Activated naive CD8-positive, alpha-beta T cell treated with anti-CD3 and anti-CD28 coated beads for 36 hours (primary cell): ENCODE measurements at regions not wholly inside any gene's neighbourhood (a gene's known extent, or its start where the extent isn't known, plus 50 kb on each side); places are given as distances from the start of the nearest gene placed in this dataset.

ENCODE experiments used
- DNase-seq: peaks from one replicate; pipeline ENCODE4 v3.0.0; 2021
- H3K27ac Mint-ChIP-seq: one replicate; pipeline ENCODE4 v1.8.0; 2022; ENCODE audit warnings: mild to moderate bottlenecking, moderate library complexity, mixed read lengths
- H3K27me3 Mint-ChIP-seq: one replicate; pipeline ENCODE4 v1.8.0; 2022; ENCODE audit warnings: mild to moderate bottlenecking, mixed read lengths
- H3K36me3 Mint-ChIP-seq: one replicate; pipeline ENCODE4 v1.8.0; 2021; ENCODE audit warnings: mild to moderate bottlenecking, mixed read lengths
- H3K4me1 Mint-ChIP-seq: one replicate; pipeline ENCODE4 v1.8.0; 2021; ENCODE audit warnings: mixed read lengths
- H3K4me3 Mint-ChIP-seq: one replicate; pipeline ENCODE4 v1.8.0; 2022; ENCODE audit warnings: mild to moderate bottlenecking, moderate library complexity, mixed read lengths
- H3K9me3 Mint-ChIP-seq: one replicate; pipeline ENCODE4 v1.8.0; 2022; ENCODE audit warnings: mixed read lengths

DNA sequence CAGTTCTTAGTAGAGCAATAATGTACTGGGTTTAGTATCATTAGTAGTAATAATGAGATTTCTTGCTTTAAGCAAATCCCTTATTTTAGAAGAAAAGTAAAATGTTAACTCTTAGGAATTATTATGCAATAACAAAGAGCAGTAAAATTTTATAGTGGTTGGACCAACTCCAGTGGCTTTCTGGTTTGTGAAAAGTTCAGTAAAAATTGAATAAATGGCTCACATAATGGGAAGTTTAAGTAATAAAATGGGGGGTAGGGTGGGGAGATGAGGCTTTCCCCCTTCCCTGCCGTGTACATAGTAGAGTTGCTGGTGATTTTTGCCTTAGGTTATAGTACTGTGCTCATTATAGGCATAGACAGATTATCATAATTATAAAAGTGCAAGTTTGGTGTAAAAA lies 250.5 kb upstream of the ATP2B1 start:
- Mint-ChIP-seq H3K36me3 (peaks cover 4% of the 10 kb centered on the region), H3K4me1 (peaks cover 26% of the 10 kb centered on the region), H3K27ac (no peak overlapping the region), H3K27me3 (no peaks in the 10 kb centered on the region), H3K4me3 (no peak overlapping the region), H3K9me3 (no peaks in the 10 kb centered on the region)
- DNase-seq, result no peak

DNA sequence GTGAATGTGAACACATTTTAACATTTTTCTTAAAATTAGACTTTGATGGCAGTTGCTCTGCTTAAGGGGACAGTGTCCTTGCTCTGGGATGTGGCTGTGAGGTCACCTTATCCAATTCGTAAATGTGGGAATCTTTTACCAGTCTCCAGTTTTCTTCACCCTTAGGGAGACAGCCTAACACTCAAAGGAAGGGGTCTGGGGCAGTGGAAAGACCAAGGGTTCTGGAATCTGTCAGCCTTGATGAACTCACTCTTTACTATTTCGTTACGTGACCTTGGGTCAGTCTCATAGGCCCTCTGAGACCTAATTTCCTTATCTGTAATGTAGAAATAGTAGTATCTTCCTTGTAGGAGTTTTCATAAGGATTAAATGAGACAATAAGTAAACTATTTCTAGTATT lies 245.6 kb upstream of the ATP2B1 start:
- Mint-ChIP-seq H3K27me3 (no peaks in the 10 kb centered on the region), H3K27ac (no peak overlapping the region), H3K9me3 (no peaks in the 10 kb centered on the region), H3K4me1 (peaks cover 27% of the 10 kb centered on the region), H3K36me3 (peaks cover 3% of the 10 kb centered on the region), H3K4me3 (no peak overlapping the region)
- no peak for DNase-seq

DNA sequence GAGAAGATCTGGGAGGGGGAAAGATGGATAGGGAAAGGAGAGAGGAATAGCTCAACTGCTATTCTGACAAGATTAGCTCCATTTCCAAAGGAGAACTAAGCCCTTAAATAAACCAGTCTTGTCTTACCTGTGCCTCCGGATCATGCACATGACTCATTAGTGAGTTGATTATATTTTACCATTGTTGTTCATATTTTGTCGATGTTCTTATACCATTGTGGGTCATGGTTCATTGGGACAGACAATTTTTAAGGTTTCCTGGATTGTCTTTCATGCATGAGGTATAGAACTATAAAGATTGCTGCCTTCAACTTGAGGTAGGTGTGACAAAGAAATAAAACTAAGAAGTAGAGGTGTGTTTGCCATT lies 243.0 kb upstream of the ATP2B1 start:
- Mint-ChIP-seq H3K27me3 (no peaks in the 10 kb centered on the region), H3K4me3 (no peak overlapping the region), H3K4me1 (peaks cover 45% of the 10 kb centered on the region), H3K36me3 (peaks cover 3% of the 10 kb centered on the region), H3K27ac (no peak overlapping the region), H3K9me3 (no peaks in the 10 kb centered on the region)
- no peak for DNase-seq

DNA sequence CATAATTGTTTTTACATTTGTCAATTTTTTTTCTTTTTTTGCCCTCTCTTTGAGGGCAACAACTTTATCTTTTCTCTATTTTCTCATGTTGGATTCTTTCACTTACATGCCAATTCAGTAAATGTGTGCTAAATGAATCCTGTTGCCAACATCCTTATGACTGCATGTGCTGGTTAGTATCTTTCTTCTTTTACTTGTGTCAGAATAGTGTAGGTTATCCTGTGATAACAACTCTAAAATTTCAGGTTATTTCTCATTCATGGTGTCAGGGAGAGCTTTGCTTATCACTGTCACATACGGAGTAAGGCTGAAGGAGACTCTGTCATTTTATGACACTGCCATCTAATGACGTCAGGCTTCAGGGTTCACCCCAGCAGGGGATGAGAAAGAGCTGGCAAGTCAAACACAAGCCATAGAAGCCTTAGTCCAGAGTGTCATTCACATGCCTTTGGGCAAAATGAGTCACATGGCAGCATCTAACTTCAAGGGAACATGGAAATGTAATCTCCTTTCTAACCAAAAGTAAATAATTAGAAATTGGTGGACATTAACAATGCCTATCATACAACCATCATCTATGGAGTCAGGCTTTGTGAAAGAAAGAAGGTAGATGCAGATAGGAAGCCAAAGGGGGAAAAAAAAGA lies 242.5 kb upstream of the ATP2B1 start:
- no peak for DNase-seq
- H3K27ac Mint-ChIP-seq, result peak overlapping the region; percentile 72

DNA sequence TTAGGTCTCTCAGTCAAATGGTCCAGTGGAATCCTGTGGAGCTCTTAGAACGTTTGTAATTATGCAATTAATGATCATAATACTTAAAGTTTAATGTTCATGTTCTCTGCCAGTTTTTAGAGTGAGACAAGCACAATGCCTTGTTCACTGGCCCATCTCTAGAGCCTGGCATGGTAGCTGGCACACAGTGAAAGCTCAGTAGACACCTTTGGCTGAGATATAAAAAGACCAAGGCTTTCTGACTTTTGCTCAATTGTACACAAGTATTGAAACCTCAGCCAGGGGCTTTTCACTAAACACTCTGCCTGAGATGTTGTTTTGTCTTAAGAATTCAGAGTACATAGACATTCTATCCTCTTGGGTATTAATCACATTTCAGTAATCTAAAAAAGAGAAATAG lies 241.8 kb upstream of the ATP2B1 start:
- Mint-ChIP-seq H3K27me3 (no peaks in the 10 kb centered on the region), H3K27ac (peak overlapping the region; percentile 77), H3K4me3 (no peak overlapping the region), H3K9me3 (no peaks in the 10 kb centered on the region), H3K4me1 (peaks cover 46% of the 10 kb centered on the region), H3K36me3 (peaks cover 3% of the 10 kb centered on the region)
- DNase-seq, result no peak

More for the DNA sequence above, 242.5 kb upstream of the ATP2B1 start:
- H3K9me3 Mint-ChIP-seq, result no peaks in the 10 kb centered on the region
- H3K27me3 Mint-ChIP-seq, result no peaks in the 10 kb centered on the region
- peaks cover 3% of the 10 kb centered on the region for H3K36me3 Mint-ChIP-seq
- peak overlapping the region; percentile 27 for H3K4me3 Mint-ChIP-seq
- peaks cover 46% of the 10 kb centered on the region for H3K4me1 Mint-ChIP-seq

DNA sequence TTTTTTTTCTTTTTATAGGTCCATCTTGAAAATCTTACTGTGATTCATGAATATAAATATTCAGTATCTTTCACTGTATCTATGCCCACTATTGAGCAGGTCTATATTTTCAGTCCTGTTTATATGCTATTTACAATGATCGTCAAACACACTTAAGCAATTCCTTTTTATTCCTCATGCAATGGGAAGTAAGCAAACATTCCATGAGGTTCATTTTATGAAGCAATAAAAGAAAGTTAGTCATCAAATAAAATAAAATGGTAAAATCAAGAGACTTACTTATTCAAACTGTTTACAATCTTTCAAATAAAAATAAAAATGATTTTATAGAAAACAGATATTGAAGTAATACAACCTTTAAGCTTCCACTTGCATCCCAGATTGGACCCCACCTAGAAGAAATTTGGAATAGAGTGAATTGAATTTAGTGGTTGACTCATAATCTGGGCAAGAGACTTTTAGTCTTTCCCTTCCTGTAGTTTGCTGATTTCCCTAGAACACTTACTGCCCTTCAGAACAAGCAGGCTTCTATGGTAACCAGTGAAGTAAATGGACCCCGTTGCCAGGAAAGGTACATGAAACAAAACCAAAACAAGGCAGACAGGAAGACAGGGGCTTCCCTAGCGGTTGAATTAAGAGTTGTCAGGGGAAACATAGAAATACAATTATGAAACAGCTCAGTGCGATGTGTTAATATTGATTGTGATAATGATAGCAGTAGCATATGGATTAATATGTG lies 241.0 kb upstream of the ATP2B1 start:
- peaks cover 3% of the 10 kb centered on the region for H3K36me3 Mint-ChIP-seq
- peak; percentile 52 for DNase-seq
- H3K27me3 Mint-ChIP-seq, result no peaks in the 10 kb centered on the region
- no peaks in the 10 kb centered on the region for H3K9me3 Mint-ChIP-seq
- peak overlapping the region; percentile 8 for H3K4me3 Mint-ChIP-seq
- H3K27ac Mint-ChIP-seq, result peak overlapping the region; percentile 77
- peaks cover 46% of the 10 kb centered on the region for H3K4me1 Mint-ChIP-seq

DNA sequence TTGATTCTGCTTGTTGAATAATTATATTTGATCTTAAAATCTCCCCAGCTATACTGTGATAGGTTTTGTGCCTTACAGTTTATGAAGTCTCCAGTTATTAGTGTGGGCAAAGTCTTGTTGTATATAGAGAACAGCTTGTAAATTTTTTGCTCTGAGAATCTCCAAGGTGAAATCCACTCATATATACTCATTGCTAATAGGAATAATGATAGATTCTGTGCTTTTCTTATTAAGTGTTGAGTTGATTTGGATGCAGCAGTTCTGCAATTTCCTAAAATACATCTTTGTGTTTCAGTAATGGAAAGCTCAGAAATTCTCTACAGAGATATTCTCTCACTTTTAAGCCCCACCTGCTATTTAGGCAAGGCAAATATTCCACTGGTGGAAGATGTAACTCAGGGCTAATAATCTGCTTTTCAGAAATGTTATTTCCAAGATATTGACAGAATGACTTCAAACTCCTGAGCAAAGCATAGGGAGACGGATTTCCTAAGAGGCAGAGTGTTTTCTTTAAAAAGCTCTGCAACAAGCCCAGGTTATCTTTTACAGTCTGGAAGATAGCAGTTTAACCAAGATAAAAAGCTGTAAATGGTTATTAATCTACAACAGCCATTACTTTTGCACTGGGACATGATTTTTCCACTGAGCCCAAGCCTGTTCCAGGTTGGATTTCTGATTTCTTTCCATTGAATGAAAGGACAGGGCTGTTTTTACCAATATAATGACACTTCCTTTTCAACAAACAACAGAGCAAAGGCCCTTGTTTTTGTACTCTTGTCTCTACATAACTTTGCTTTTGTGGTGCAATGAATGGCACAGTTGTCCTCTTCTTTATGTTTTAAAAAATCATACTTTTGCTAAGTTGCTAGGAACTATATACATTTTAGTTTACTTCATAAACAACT lies 239.9 kb upstream of the ATP2B1 start:
- peaks cover 3% of the 10 kb centered on the region for H3K36me3 Mint-ChIP-seq
- peak overlapping the region; percentile 0 for H3K27ac Mint-ChIP-seq
- DNase-seq, result no peak
- no peaks in the 10 kb centered on the region for H3K27me3 Mint-ChIP-seq
- H3K9me3 Mint-ChIP-seq, result no peaks in the 10 kb centered on the region
- peaks cover 48% of the 10 kb centered on the region for H3K4me1 Mint-ChIP-seq
- no peak overlapping the region for H3K4me3 Mint-ChIP-seq

DNA sequence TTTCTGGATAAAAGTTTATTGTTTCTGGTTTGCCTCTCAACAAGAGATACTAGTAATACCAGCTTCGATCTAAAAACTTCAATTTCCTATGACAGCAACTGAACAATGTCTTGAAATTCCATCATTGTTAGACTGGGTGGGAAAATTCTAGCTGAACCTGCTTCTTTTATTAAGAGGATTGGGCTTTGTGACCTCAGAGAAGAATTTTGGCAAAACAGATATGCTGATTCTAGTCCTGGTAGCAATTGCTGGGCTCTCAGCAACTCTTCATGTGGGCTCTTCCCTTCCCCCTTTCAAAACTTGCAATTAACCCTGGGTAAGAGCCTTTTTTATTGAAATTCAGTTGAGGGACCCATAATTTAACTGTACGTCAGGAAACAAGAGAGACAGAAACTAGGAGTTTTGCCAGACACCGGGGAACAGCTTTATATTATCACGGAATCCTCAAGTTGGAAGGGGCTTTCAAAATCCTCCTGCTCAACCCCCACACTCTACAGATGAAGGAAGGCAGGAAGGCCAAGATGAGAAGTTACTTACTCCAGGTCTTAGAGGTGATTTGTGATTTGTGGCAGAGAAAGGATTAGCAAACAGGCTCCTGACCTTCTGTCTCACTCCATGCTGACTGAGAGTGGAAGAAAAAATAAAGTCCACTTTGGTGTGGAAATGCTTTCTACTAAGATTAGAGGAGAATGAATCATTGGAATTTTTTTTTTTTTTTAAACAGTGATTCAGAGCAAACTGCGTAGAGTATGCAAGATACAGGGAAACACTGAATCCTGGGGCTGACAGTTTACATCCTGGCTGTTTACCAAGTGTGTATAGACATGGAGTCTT lies 239.0 kb upstream of the ATP2B1 start:
- no peaks in the 10 kb centered on the region for H3K27me3 Mint-ChIP-seq
- H3K36me3 Mint-ChIP-seq, result peaks cover 3% of the 10 kb centered on the region
- DNase-seq, result no peak
- H3K4me1 Mint-ChIP-seq, result peaks cover 52% of the 10 kb centered on the region
- no peaks in the 10 kb centered on the region for H3K9me3 Mint-ChIP-seq
- H3K27ac Mint-ChIP-seq, result peak overlapping the region; percentile 0
- H3K4me3 Mint-ChIP-seq, result no peak overlapping the region

DNA sequence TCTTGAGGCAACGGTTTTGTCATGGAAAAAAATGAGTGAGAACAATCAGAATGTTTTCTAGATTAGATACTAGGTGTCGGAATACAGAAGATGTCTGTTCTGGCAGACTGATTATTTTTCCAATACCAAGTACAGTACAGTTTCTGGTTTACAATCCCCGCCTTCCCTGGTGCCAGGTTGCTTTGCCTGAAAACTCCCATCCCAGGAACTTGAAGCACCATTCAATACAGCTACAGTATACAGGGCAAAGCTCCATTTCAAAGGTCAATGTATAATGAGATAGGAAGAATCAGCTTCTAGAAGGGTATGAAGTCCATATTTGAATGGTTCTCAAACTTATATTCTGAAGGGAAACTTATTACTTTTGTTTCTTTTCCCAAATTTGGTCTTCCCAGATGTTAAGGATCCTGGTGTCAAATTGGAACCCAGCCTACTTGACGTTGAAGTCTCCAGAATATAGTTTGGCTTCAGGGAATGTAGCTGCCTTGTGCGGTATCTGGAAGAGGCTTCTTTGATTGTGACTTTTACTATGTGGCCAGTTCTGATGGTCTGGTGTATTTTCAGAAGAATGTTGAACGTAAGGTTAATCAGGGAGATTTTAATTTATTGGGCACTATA lies 238.0 kb upstream of the ATP2B1 start:
- Mint-ChIP-seq H3K27me3 (no peaks in the 10 kb centered on the region), H3K27ac (no peak overlapping the region), H3K9me3 (peaks cover 1% of the 10 kb centered on the region), H3K4me1 (peaks cover 48% of the 10 kb centered on the region), H3K4me3 (no peak overlapping the region), H3K36me3 (peaks cover 3% of the 10 kb centered on the region)
- DNase-seq, result no peak

DNA sequence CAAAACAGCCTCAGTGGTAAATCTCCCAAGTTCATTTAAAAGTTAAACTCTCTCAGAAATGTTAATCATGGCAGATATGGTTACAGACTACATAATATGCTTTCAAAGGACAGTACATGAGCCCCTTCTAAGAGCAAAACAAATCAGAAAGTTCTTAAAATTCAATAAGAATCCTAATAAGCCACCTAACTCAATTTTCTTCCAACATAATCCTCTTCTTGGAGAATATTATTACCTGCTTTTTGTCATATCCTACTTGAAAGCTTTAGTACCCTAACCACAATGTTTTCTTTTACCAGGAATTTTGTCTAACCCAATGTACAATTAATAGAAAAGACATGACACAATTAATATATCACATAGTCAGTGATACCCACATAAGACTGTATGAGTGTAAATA lies 236.5 kb upstream of the ATP2B1 start:
- Mint-ChIP-seq H3K4me1 (peaks cover 34% of the 10 kb centered on the region), H3K27ac (no peak overlapping the region), H3K27me3 (no peaks in the 10 kb centered on the region), H3K36me3 (no peaks in the 10 kb centered on the region), H3K4me3 (no peak overlapping the region), H3K9me3 (peaks cover 1% of the 10 kb centered on the region)
- DNase-seq, result no peak

DNA sequence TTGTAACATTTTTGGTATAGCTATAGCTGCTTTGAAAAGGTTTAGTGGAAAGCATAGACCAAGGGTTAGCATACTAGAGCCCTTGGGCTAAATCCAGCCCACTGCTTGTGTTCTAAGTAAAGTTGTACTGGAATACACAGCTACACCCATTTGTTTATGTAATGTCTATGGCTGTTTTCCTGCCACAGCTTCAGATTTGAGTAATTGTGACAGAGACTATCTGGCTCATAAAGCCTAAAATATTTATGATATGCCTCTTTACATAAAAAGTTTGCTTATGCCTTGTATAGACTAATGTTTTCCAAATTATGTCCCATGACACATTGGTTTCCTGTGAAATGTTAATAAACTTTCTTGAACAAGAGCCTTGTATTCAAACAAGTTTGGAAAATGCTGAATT lies 234.8 kb upstream of the ATP2B1 start:
- Mint-ChIP-seq H3K9me3 (peaks cover 1% of the 10 kb centered on the region), H3K4me1 (peaks cover 18% of the 10 kb centered on the region), H3K36me3 (no peaks in the 10 kb centered on the region), H3K27me3 (no peaks in the 10 kb centered on the region), H3K4me3 (no peak overlapping the region), H3K27ac (no peak overlapping the region)
- DNase-seq, result no peak

DNA sequence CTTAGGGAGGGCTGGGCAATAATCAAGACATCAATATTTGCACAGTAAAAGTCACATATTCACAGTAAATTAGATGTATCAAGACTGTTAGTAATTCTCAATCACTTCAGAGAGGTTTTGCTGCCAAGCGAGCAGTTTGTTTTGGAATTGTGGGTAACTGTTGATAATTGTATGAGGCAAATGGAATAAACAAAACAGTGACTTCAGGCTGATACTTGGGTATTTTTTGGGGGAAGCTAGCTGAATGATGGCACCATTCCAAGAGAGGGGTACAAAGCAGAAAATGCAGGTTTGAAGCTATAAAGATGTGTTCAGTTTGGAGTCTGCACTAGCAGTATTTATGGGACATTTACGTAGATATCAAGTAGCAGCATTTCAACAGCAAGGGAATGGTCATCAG lies 232.8 kb upstream of the ATP2B1 start:
- Mint-ChIP-seq H3K9me3 (peaks cover 1% of the 10 kb centered on the region), H3K27me3 (no peaks in the 10 kb centered on the region), H3K36me3 (no peaks in the 10 kb centered on the region)

DNA sequence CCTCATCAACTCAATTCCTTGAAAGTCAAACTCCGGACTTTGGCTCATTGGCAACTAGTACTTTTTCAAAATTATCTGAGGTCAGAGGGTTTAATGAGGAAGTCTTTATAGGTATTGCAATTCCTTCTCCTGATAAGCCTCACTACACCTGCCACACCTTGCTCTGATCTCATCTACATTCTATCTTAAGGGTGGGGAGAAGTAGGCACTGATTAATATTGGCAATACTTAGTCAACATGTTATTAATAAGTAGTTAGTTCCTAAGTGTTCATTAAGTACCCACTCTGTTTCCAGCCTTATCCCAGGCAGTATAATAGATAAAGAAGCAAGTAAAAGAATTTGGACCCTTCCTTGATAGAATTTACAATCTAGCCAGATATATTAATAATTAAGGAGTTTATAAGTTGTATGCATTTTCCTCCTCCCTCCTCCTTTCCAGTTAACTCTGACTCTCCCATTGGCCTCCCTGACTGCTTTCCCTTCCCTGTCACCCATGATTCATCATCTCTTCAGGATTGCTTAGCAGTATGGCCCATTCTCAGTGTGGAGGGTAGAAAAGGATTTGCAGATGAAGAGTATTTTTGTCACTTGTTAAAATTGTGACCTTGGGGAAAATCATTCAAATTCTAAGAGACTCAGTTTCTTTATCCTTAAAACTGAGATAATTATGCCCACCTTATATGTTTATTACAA lies 231.0 kb upstream of the ATP2B1 start:
- no peaks in the 10 kb centered on the region for H3K36me3 Mint-ChIP-seq
- no peak overlapping the region for H3K27ac Mint-ChIP-seq
- H3K4me3 Mint-ChIP-seq, result no peak overlapping the region
- no peaks in the 10 kb centered on the region for H3K27me3 Mint-ChIP-seq
- H3K9me3 Mint-ChIP-seq, result peaks cover 1% of the 10 kb centered on the region
- DNase-seq, result no peak
- peaks cover 16% of the 10 kb centered on the region for H3K4me1 Mint-ChIP-seq

More for the DNA sequence above, 232.8 kb upstream of the ATP2B1 start:
- peaks cover 6% of the 10 kb centered on the region for H3K4me1 Mint-ChIP-seq
- no peak overlapping the region for H3K27ac Mint-ChIP-seq
- H3K4me3 Mint-ChIP-seq, result no peak overlapping the region
- no peak for DNase-seq

DNA sequence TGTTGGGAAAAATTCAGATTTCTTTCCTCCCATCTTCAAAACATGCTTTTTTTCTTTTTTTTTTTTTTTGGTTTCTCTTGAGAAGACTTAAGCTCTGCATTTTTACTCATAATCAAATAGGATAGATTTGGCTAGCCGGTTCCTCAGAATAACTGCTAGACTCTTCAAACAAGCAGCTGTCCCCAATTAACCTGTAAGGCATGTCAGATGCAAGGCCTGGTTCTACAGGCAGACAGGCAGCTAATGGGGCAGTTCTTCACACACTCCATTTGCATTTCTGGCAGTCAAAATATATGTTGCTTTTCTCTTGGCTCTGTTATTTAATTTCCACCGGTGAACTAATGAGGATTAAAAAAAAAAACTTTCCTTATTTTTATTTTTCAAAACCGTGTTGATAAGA lies 228.0 kb upstream of the ATP2B1 start:
- no peak overlapping the region for H3K4me3 Mint-ChIP-seq
- no peak overlapping the region for H3K27ac Mint-ChIP-seq
- no peaks in the 10 kb centered on the region for H3K27me3 Mint-ChIP-seq
- peaks cover 23% of the 10 kb centered on the region for H3K4me1 Mint-ChIP-seq
- no peak for DNase-seq
- no peaks in the 10 kb centered on the region for H3K36me3 Mint-ChIP-seq
- no peaks in the 10 kb centered on the region for H3K9me3 Mint-ChIP-seq
